Stimulated activated CD8-positive, alpha-beta memory T cell treated with anti-CD3 and anti-CD28 coated beads, Interleukin-7, amount 100 ng/mL, for 4 hours (primary cell): ENCODE measurements at regions not wholly inside any gene's neighbourhood (a gene's known extent, or its start where the extent isn't known, plus 50 kb on each side); places are given as distances from the start of the nearest gene placed in this dataset.

Experiments used
- DNase-seq, 2 donors: peaks; one replicate each; pipeline ENCODE4 v3.0.0-alpha.2; 2020; ENCODE audit warnings: low read depth in 2 of 2

- no peak for DNase-seq
Measured at GRCh38 chr10:3723766-3724165, 61.2 kb downstream of the KLF6 start.

- DNase-seq, result no peak
Measured at GRCh38 chr10:3720228-3721019, 64.6 kb downstream of the KLF6 start.

- DNase-seq, result no peak
Measured at GRCh38 chr10:3719024-3719843, 65.8 kb downstream of the KLF6 start.

- DNase-seq, result no peak
Measured at GRCh38 chr10:3716093-3716492, 68.9 kb downstream of the KLF6 start.

- no peak for DNase-seq
Measured at GRCh38 chr10:3714967-3715366, 70.0 kb downstream of the KLF6 start.

- DNase-seq, result no peak
Measured at GRCh38 chr10:3714531-3714930, 70.5 kb downstream of the KLF6 start.

GRCh38 chr10:3712707-3713106 is 72.3 kb downstream of the KLF6 start:
- no peak for DNase-seq

- no peak for DNase-seq
Measured at GRCh38 chr10:3711918-3712317, 73.1 kb downstream of the KLF6 start.

- no peak for DNase-seq
Measured at GRCh38 chr10:3710764-3711163, 74.2 kb downstream of the KLF6 start.

- no peak for DNase-seq
Measured at GRCh38 chr10:3709456-3710060, 75.5 kb downstream of the KLF6 start.

GRCh38 chr10:3708852-3709251 is 76.2 kb downstream of the KLF6 start:
- DNase-seq, result no peak

GRCh38 chr10:3704565-3705325 is 80.3 kb downstream of the KLF6 start:
- DNase-seq, result no peak

GRCh38 chr10:3702569-3702968 is 82.4 kb downstream of the KLF6 start:
- no peak for DNase-seq

GRCh38 chr10:3702056-3702546 is 82.9 kb downstream of the KLF6 start:
- no peak for DNase-seq

GRCh38 chr10:3701491-3701890 is 83.5 kb downstream of the KLF6 start:
- no peak for DNase-seq

- DNase-seq, result no peak
Measured at GRCh38 chr10:3700531-3701076, 84.4 kb downstream of the KLF6 start.

- DNase-seq, result no peak
Measured at GRCh38 chr10:3699916-3700315, 85.1 kb downstream of the KLF6 start.

GRCh38 chr10:3698312-3698711 is 86.7 kb downstream of the KLF6 start:
- no peak for DNase-seq

GRCh38 chr10:3693698-3694080 is 91.3 kb downstream of the KLF6 start:
- DNase-seq, result no peak

- DNase-seq, result no peak
Measured at GRCh38 chr10:3693022-3693697, 91.8 kb downstream of the KLF6 start.
